Esophagus muscularis mucosa (tissue), 3 donors: ENCODE measurements at regions not wholly inside any gene's neighbourhood (a gene's known extent, or its start where the extent isn't known, plus 50 kb on each side); places are given as distances from the start of the nearest gene placed in this dataset.

Source experiments
- small RNA-seq, 3 donors: library from RNA; depleted of rRNA; stranded (forward); fragments of <200 nt; gene quantifications; one replicate each; pipeline ENCODE3, GENCODE V24; 2016

Small RNA genes lying in the stretch of these regions (small RNA-seq; reads per million reads assigned to genes)
- 0.08 to 1.2 (median 0.37) reads per million in 3 donors for gene RF00002
